Osteoblast (primary cell): ENCODE measurements at regions not wholly inside any gene's neighbourhood (a gene's known extent, or its start where the extent isn't known, plus 50 kb on each side); places are given as distances from the start of the nearest gene placed in this dataset.

Experiments
- DNase-seq: peaks from one replicate; pipeline ENCODE4 v3.0.0; 2011; ENCODE audit warnings: low spot score, mixed read lengths; ENCODE audit not compliant: insufficient read length; ENCODE audit errors: missing footprints
- H2AFZ ChIP-seq: 2 replicates; pipeline ENCODE4 v1.6.0; 2011; ENCODE audit warnings: mild to moderate bottlenecking, low read length
- H3K27ac ChIP-seq: 2 replicates; pipeline ENCODE4 v1.5.1; 2011; ENCODE audit warnings: mild to moderate bottlenecking, low read depth, low read length, moderate library complexity
- H3K27me3 ChIP-seq: 2 replicates; pipeline ENCODE4 v1.6.0; 2012; ENCODE audit warnings: mild to moderate bottlenecking, control low read depth, inconsistent platforms, low read length, moderate library complexity; ENCODE audit not compliant: insufficient read depth
- H3K36me3 ChIP-seq: 2 replicates; pipeline ENCODE4 v1.5.1; 2011; ENCODE audit warnings: mild to moderate bottlenecking, low read length, control low read depth, moderate library complexity; ENCODE audit not compliant: insufficient read depth
- H3K4me1 ChIP-seq: 2 replicates; pipeline ENCODE4 v1.5.1; 2011; ENCODE audit warnings: mild to moderate bottlenecking, low read length, control low read depth, moderate library complexity; ENCODE audit not compliant: insufficient read depth
- H3K4me2 ChIP-seq: 2 replicates; pipeline ENCODE4 v1.6.0; 2011; ENCODE audit warnings: mild to moderate bottlenecking, low read length; ENCODE audit not compliant: insufficient read depth
- H3K4me3 ChIP-seq: fragments of 200-600 bp; sonication (generic); 3 replicates; pipeline ENCODE4 v1.5.1; 2012; ENCODE audit warnings: mild to moderate bottlenecking, low read length, inconsistent platforms; ENCODE audit not compliant: insufficient read depth
- H3K79me2 ChIP-seq: 2 replicates; pipeline ENCODE4 v1.6.0; 2012; ENCODE audit warnings: mild to moderate bottlenecking, low read length, control low read depth, inconsistent platforms; ENCODE audit not compliant: insufficient read depth
- H3K9me3 ChIP-seq: 2 replicates; pipeline ENCODE4 v1.5.1; 2011; ENCODE audit warnings: low read depth, low read length, control low read depth
- H4K20me1 ChIP-seq: 2 replicates; pipeline ENCODE4 v1.6.0; 2012; ENCODE audit warnings: mild to moderate bottlenecking, low read length, control low read depth; ENCODE audit not compliant: insufficient read depth
- CTCF ChIP-seq: IDR thresholded peaks from 2 replicates; pipeline ENCODE4 v1.5.1; 2011; ENCODE audit warnings: mild to moderate bottlenecking, low read depth, low read length, moderate library complexity; ENCODE audit errors: extremely low read depth

GRCh38 chr9:107707915-107708441, 218.4 kb upstream of the KLF4 start:
- no peak overlapping the region for H3K4me3 ChIP-seq
- H3K27me3 ChIP-seq = no peaks in the 10 kb centered on the region
- no peak for TF ChIP-seq CTCF
- H3K4me2 ChIP-seq = peak overlapping the region; percentile 20
- H3K9me3 ChIP-seq = no peaks in the 10 kb centered on the region
- H3K36me3 ChIP-seq = no peaks in the 10 kb centered on the region
- H4K20me1 ChIP-seq = no peaks in the 10 kb centered on the region
- peak overlapping the region; percentile 80 for H3K27ac ChIP-seq
- peak; percentile 72 for DNase-seq
- peaks cover 45% of the 10 kb centered on the region for H3K4me1 ChIP-seq
- no peak overlapping the region for H2AFZ ChIP-seq
- H3K79me2 ChIP-seq = no peaks in the 10 kb centered on the region

GRCh38 chr9:107707428-107707837, 217.9 kb upstream of the KLF4 start:
- DNase-seq = peak; percentile 91
- no peaks in the 10 kb centered on the region for H3K9me3 ChIP-seq
- H4K20me1 ChIP-seq = no peaks in the 10 kb centered on the region
- H3K36me3 ChIP-seq = no peaks in the 10 kb centered on the region
- H3K4me3 ChIP-seq = no peak overlapping the region
- H3K79me2 ChIP-seq = no peaks in the 10 kb centered on the region
- peak overlapping the region; percentile 80 for H3K27ac ChIP-seq
- no peak overlapping the region for H2AFZ ChIP-seq
- peaks cover 42% of the 10 kb centered on the region for H3K4me1 ChIP-seq
- peak overlapping the region; percentile 20 for H3K4me2 ChIP-seq
- no peaks in the 10 kb centered on the region for H3K27me3 ChIP-seq
- no peak for TF ChIP-seq CTCF

GRCh38 chr9:107706701-107707427, 217.3 kb upstream of the KLF4 start:
- Histone ChIP-seq H3K36me3 (no peaks in the 10 kb centered on the region), H3K27me3 (no peaks in the 10 kb centered on the region), H4K20me1 (no peaks in the 10 kb centered on the region), H3K4me3 (no peak overlapping the region), H3K9me3 (no peaks in the 10 kb centered on the region), H3K79me2 (no peaks in the 10 kb centered on the region), H2AFZ (no peak overlapping the region), H3K4me1 (peaks cover 37% of the 10 kb centered on the region), H3K4me2 (no peak overlapping the region), H3K27ac (peak overlapping the region; percentile 80)
- DNase-seq = no peak
- TF ChIP-seq CTCF = no peak

- no peak overlapping the region for H3K4me2 ChIP-seq
- H3K36me3 ChIP-seq = no peaks in the 10 kb centered on the region
- no peak for DNase-seq
Observed at GRCh38 chr9:107705521-107705920, 216.0 kb upstream of the KLF4 start.

More at GRCh38 chr9:107705521-107705920, 216.0 kb upstream of the KLF4 start:
- Histone ChIP-seq H3K4me1 (peaks cover 29% of the 10 kb centered on the region), H4K20me1 (no peaks in the 10 kb centered on the region), H3K79me2 (no peaks in the 10 kb centered on the region), H3K27ac (no peak overlapping the region), H3K4me3 (no peak overlapping the region), H3K9me3 (no peaks in the 10 kb centered on the region), H2AFZ (no peak overlapping the region), H3K27me3 (no peaks in the 10 kb centered on the region)
- TF ChIP-seq CTCF = no peak
